Endothelial cell (in vitro differentiated cells): ENCODE measurements at regions not wholly inside any gene's neighbourhood (a gene's known extent, or its start where the extent isn't known, plus 50 kb on each side); places are given as distances from the start of the nearest gene placed in this dataset.

Experiments used
- DNase-seq: peaks from one replicate; pipeline ENCODE4 v3.0.0; 2021; ENCODE audit warnings: low spot score
- H3K27ac Mint-ChIP-seq: one replicate; pipeline ENCODE4 v1.8.0; 2021; ENCODE audit warnings: mixed read lengths, inconsistent platforms; ENCODE audit not compliant: unreplicated experiment
- H3K27me3 Mint-ChIP-seq: one replicate; pipeline ENCODE4 v1.8.0; 2021; ENCODE audit warnings: mild to moderate bottlenecking, moderate library complexity, mixed read lengths, inconsistent platforms; ENCODE audit not compliant: unreplicated experiment
- H3K36me3 Mint-ChIP-seq: one replicate; pipeline ENCODE4 v1.8.0; 2021; ENCODE audit warnings: mild to moderate bottlenecking, low read depth, mixed read lengths, inconsistent platforms; ENCODE audit not compliant: unreplicated experiment
- H3K4me1 Mint-ChIP-seq: one replicate; pipeline ENCODE4 v1.8.0; 2021; ENCODE audit warnings: mild to moderate bottlenecking, mixed read lengths, inconsistent platforms; ENCODE audit not compliant: unreplicated experiment
- H3K4me3 Mint-ChIP-seq: one replicate; pipeline ENCODE4 v1.8.0; 2021; ENCODE audit warnings: mild to moderate bottlenecking, mixed read lengths, inconsistent platforms; ENCODE audit not compliant: unreplicated experiment
- H3K9me3 Mint-ChIP-seq: one replicate; pipeline ENCODE4 v1.8.0; 2021; ENCODE audit warnings: mixed read lengths, inconsistent platforms; ENCODE audit not compliant: unreplicated experiment
- TF ChIP-seq, protein P1 (sequence below): fragments of 200-600 bp; sonication (generic); IDR thresholded peaks from one replicate; pipeline ENCODE4 v1.5.0; 2021; ENCODE audit warnings: antibody characterized with exemption; ENCODE audit not compliant: unreplicated experiment

DNA sequence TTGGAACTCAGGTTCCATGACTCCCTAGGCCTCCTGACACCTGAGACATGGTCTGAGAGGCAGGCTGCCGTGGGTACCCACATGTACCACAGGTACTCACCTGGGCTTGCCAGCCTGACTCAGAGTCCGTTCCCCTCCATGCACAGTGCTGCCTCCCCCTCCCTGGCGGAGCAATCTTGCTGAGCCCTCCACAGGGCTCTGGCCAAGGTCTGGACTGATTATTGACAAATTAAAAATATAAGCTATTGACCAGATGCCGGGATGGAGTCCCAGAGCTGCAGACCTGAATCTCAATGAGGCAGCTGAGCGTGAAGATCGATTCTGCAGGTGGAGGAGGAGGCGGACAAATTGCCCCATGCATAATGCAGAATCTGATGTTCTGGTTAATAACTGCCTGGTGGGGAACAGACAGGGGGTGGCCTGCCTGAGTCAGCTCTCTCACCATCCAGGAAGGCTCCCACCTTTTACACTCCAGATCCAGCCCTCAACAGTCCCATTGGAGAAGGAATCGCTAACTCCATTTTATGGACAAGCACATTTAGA lies 422.7 kb downstream of the MIAT start:
- TF ChIP-seq, protein P1, sequence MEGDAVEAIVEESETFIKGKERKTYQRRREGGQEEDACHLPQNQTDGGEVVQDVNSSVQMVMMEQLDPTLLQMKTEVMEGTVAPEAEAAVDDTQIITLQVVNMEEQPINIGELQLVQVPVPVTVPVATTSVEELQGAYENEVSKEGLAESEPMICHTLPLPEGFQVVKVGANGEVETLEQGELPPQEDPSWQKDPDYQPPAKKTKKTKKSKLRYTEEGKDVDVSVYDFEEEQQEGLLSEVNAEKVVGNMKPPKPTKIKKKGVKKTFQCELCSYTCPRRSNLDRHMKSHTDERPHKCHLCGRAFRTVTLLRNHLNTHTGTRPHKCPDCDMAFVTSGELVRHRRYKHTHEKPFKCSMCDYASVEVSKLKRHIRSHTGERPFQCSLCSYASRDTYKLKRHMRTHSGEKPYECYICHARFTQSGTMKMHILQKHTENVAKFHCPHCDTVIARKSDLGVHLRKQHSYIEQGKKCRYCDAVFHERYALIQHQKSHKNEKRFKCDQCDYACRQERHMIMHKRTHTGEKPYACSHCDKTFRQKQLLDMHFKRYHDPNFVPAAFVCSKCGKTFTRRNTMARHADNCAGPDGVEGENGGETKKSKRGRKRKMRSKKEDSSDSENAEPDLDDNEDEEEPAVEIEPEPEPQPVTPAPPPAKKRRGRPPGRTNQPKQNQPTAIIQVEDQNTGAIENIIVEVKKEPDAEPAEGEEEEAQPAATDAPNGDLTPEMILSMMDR = no peak
- Mint-ChIP-seq H3K27ac (no peak overlapping the region), H3K27me3 (peaks cover 2% of the 10 kb centered on the region), H3K9me3 (no peaks in the 10 kb centered on the region), H3K4me3 (no peak overlapping the region), H3K36me3 (no peaks in the 10 kb centered on the region), H3K4me1 (peaks cover 2% of the 10 kb centered on the region)
- DNase-seq = no peak

DNA sequence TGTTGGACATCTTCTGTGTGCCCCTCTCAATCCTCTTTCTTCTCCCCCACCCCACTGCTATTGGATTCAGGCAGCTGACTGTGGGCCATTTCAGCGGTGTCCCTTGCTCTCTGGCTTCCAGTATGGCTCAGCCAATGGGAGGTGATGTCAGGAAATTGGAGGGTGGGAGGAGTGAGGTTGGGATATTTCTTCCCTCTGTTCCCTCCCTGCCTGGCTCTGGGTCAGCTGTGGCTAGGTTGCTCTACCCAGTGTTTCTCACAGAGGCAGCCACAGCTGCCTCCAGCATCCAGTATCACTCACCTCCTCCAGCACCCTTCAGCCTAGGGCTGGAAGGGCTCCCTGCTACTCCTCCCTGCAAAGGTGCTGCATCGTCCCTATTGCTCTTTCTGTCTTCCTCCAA lies 423.5 kb downstream of the MIAT start:
- no peaks in the 10 kb centered on the region for H3K9me3 Mint-ChIP-seq

DNA sequence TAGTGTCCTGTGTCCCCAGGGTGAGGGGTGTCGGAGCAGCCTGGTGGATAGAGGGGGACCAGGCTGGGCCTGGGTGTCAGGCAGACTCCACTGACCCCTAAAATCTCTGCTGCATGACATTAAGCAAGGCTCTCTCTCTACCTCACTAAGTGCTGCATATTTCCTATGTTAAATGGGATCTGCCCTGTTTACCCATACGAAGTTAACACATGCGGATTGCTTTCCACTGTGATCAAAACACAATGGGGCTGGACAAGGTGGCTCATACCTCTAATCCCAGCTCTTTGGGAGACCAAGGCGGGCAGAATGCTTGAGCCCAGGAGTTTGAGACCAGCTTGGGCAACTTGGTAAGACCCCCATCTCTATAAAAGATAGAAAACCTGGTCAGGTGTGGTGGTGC lies 426.2 kb downstream of the MIAT start:
- TF ChIP-seq, protein P1 = no peak
- H3K27me3 Mint-ChIP-seq = peaks cover 1% of the 10 kb centered on the region
- peaks cover 6% of the 10 kb centered on the region for H3K4me1 Mint-ChIP-seq
- H3K9me3 Mint-ChIP-seq = no peaks in the 10 kb centered on the region
- DNase-seq = no peak
- H3K4me3 Mint-ChIP-seq = no peak overlapping the region
- H3K27ac Mint-ChIP-seq = no peak overlapping the region
- H3K36me3 Mint-ChIP-seq = no peaks in the 10 kb centered on the region

More for the DNA sequence above, 423.5 kb downstream of the MIAT start:
- no peaks in the 10 kb centered on the region for H3K27me3 Mint-ChIP-seq
- peaks cover 5% of the 10 kb centered on the region for H3K4me1 Mint-ChIP-seq
- no peak overlapping the region for H3K27ac Mint-ChIP-seq
- TF ChIP-seq, protein P1 = no peak
- no peak for DNase-seq
- H3K36me3 Mint-ChIP-seq = no peaks in the 10 kb centered on the region
- no peak overlapping the region for H3K4me3 Mint-ChIP-seq

- Mint-ChIP-seq H3K4me1 (peaks cover 8% of the 10 kb centered on the region), H3K27ac (no peak overlapping the region), H3K9me3 (no peaks in the 10 kb centered on the region), H3K4me3 (no peak overlapping the region), H3K36me3 (no peaks in the 10 kb centered on the region), H3K27me3 (peaks cover 1% of the 10 kb centered on the region)
- TF ChIP-seq, protein P1 = no peak
- DNase-seq = no peak
These were observed 426.7 kb downstream of the MIAT start for GRCh38 chr22:27084130-27084529.

DNA sequence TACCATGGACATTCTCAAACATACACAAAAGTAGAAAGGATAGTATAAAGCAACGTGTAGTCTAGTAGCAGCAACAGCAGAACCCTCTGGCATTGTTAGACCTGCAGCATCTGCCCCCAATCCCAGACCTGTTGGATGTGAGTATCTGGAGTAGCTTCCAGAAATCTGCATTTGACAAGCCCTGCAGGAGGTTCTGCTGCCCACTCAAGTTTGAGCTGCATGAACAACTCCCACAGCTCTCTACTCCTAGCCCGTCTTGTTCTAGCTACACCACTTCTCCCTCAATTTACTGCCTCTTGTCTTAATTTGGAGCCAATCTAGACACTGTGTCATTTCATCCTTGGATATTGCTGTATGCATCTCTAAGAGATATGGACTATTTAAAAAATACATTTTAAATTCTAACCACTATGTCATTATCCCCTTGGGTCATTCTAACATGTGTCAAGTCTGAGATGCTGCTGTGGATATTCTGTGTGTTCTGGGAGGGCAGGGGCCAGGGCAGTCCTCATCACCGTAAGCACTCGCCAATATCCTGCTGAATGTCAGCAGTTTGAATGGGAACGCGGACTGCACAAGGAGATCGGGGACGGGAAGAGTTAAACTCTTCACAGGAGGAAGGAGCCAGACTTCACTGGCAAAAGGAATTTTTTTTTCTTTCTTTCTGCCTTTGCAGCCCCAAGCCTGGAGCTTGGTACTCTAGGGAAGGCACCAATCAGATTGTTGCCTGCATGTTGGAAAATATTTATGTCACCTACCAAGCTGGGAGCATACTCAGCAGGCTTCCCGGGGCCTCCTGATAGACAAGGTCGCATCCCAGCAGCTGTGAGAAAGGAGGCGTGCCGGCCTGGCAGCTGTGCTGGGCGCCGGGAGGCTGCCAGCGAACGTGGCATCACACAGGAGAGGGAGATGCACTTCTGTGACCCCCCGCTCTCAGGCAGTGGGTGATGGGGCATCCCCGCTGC lies 429.0 kb downstream of the MIAT start:
- TF ChIP-seq, protein P1 = no peak
- peaks cover 8% of the 10 kb centered on the region for H3K4me1 Mint-ChIP-seq
- H3K27ac Mint-ChIP-seq = no peak overlapping the region
- H3K4me3 Mint-ChIP-seq = no peak overlapping the region
- no peak for DNase-seq
- no peaks in the 10 kb centered on the region for H3K36me3 Mint-ChIP-seq
- H3K9me3 Mint-ChIP-seq = no peaks in the 10 kb centered on the region
- peaks cover 1% of the 10 kb centered on the region for H3K27me3 Mint-ChIP-seq
